ENCODE measurements at regions not wholly inside any gene's neighbourhood (a gene's known extent, or its start where the extent isn't known, plus 50 kb on each side); places are given as distances from the start of the nearest gene placed in this dataset.

GRCh38 chr1:83065952-83066727 is 932.8 kb downstream of the TTLL7 start:
- TF ChIP-seq CTCF (IDR thresholded peaks at IDR 0.05) = no peak
- TF ChIP-seq ATF1 (CRISPR knock-in tag; IDR thresholded peaks at IDR 0.05) = no peak
- no peak for TF ChIP-seq HMGXB4 (CRISPR knock-in tag; IDR thresholded peaks at IDR 0.05)
- no peak for TF ChIP-seq ATF3 (CRISPR knock-in tag; conservative IDR thresholded peaks at IDR 0.05)
- no peak for TF ChIP-seq MAX (CRISPR knock-in tag; IDR thresholded peaks at IDR 0.05)
- TF ChIP-seq SP1 (CRISPR knock-in tag; conservative IDR thresholded peaks at IDR 0.05) = no peak
- no peak for TF ChIP-seq USF1 (CRISPR knock-in tag; IDR thresholded peaks at IDR 0.05)
- TF ChIP-seq FOXP4 (CRISPR knock-in tag; IDR thresholded peaks at IDR 0.05) = no peak
- TF ChIP-seq E2F5 (CRISPR knock-in tag; IDR thresholded peaks at IDR 0.05) = no peak
- no peak for TF ChIP-seq ZNF281 (CRISPR knock-in tag; IDR thresholded peaks at IDR 0.05)
